Activated T-helper 9 cell treated with anti-CD3 and anti-CD28 coated beads, Interleukin-2, amount 50 U/mL, for 16 hours (primary cell): ENCODE measurements at regions not wholly inside any gene's neighbourhood (a gene's known extent, or its start where the extent isn't known, plus 50 kb on each side); places are given as distances from the start of the nearest gene placed in this dataset.

Experiments
- DNase-seq: peaks from one replicate; pipeline ENCODE4 v3.0.0-alpha.2; 2020; ENCODE audit warnings: low read depth

GRCh38 chr13:73293913-73294523, 235.2 kb downstream of the KLF5 start:
- no peak for DNase-seq

GRCh38 chr13:73292127-73292526, 233.3 kb downstream of the KLF5 start:
- no peak for DNase-seq

GRCh38 chr13:73290844-73291243, 232.0 kb downstream of the KLF5 start:
- no peak for DNase-seq

- DNase-seq: no peak
Observed at GRCh38 chr13:73288596-73288995, 229.8 kb downstream of the KLF5 start.

- DNase-seq: no peak
Observed at GRCh38 chr13:73287831-73288230, 229.0 kb downstream of the KLF5 start.

GRCh38 chr13:73286942-73287620, 228.3 kb downstream of the KLF5 start:
- no peak for DNase-seq

GRCh38 chr13:73286177-73286576, 227.4 kb downstream of the KLF5 start:
- DNase-seq: no peak

- DNase-seq: no peak
Observed at GRCh38 chr13:73284081-73284874, 225.5 kb downstream of the KLF5 start.

- DNase-seq: no peak
Observed at GRCh38 chr13:73283636-73284035, 224.8 kb downstream of the KLF5 start.

- no peak for DNase-seq
Observed at GRCh38 chr13:73281746-73282145, 222.9 kb downstream of the KLF5 start.

GRCh38 chr13:73278186-73278585, 219.4 kb downstream of the KLF5 start:
- DNase-seq: no peak

GRCh38 chr13:73275163-73275562, 216.4 kb downstream of the KLF5 start:
- DNase-seq: no peak

- DNase-seq: no peak
Observed at GRCh38 chr13:73274147-73274546, 215.3 kb downstream of the KLF5 start.

GRCh38 chr13:73273745-73274144, 214.9 kb downstream of the KLF5 start:
- no peak for DNase-seq

- DNase-seq: no peak
Observed at GRCh38 chr13:73273276-73273675, 214.5 kb downstream of the KLF5 start.

GRCh38 chr13:73272831-73273230, 214.0 kb downstream of the KLF5 start:
- no peak for DNase-seq

- DNase-seq: no peak
Observed at GRCh38 chr13:73268306-73268705, 209.5 kb downstream of the KLF5 start.

- DNase-seq: no peak
Observed at GRCh38 chr13:73266640-73267180, 207.9 kb downstream of the KLF5 start.

- no peak for DNase-seq
Observed at GRCh38 chr13:73262862-73263627, 204.2 kb downstream of the KLF5 start.

GRCh38 chr13:73261739-73262216, 203.0 kb downstream of the KLF5 start:
- DNase-seq: no peak

- DNase-seq: no peak
Observed at GRCh38 chr13:73259061-73260017, 200.5 kb downstream of the KLF5 start.
